ENCODE measurements at regions not wholly inside any gene's neighbourhood (a gene's known extent, or its start where the extent isn't known, plus 50 kb on each side); places are given as distances from the start of the nearest gene placed in this dataset.

- Mint-ChIP-seq H3K9me3 (ENCODE audit: low read depth) (no peaks in the 10 kb centered on the region), H3K27me3 (no peaks in the 10 kb centered on the region), H3K36me3 (no peaks in the 10 kb centered on the region), H3K4me1 (no peaks in the 10 kb centered on the region), H3K27ac (no peak overlapping the region), H3K4me3 (no peak overlapping the region)
- ATAC-seq (no peak), DNase-seq (no peak)
- CTCF ChIA-PET: no interaction called here
These were observed 661.2 kb downstream of the SQOR start for GRCh38 chr15:46296002-46296401.

- no peaks in the 10 kb centered on the region for H3K36me3 Mint-ChIP-seq
- CTCF ChIA-PET: no interaction called here
- ATAC-seq (no peak), DNase-seq (no peak)
- H3K27me3 Mint-ChIP-seq: no peaks in the 10 kb centered on the region
- H3K4me3 Mint-ChIP-seq: no peak overlapping the region
- H3K27ac Mint-ChIP-seq: no peak overlapping the region
- no peaks in the 10 kb centered on the region for H3K4me1 Mint-ChIP-seq
- H3K9me3 Mint-ChIP-seq (ENCODE audit: low read depth): no peaks in the 10 kb centered on the region
These were observed 662.0 kb downstream of the SQOR start for GRCh38 chr15:46296797-46297196.

GRCh38 chr15:46297766-46298165, 662.9 kb downstream of the SQOR start:
- H3K4me1 Mint-ChIP-seq: no peaks in the 10 kb centered on the region
- DNase-seq: no peak
- no peak for ATAC-seq
- CTCF ChIA-PET: interaction anchor here (1.4 kb wide), 1 partner anchor 15 kb away, joined by 3 read pairs; no protein-coding TSS in a partner anchor
- H3K36me3 Mint-ChIP-seq: no peaks in the 10 kb centered on the region
- H3K9me3 Mint-ChIP-seq (ENCODE audit: low read depth): no peaks in the 10 kb centered on the region
- H3K27me3 Mint-ChIP-seq: no peaks in the 10 kb centered on the region
- H3K4me3 Mint-ChIP-seq: no peak overlapping the region
- H3K27ac Mint-ChIP-seq: no peak overlapping the region

GRCh38 chr15:46300716-46301115, 665.9 kb downstream of the SQOR start:
- Mint-ChIP-seq H3K27me3 (no peaks in the 10 kb centered on the region), H3K4me1 (no peaks in the 10 kb centered on the region), H3K4me3 (no peak overlapping the region), H3K9me3 (ENCODE audit: low read depth) (no peaks in the 10 kb centered on the region), H3K36me3 (no peaks in the 10 kb centered on the region), H3K27ac (no peak overlapping the region)
- DNase-seq: no peak
- no peak for ATAC-seq
- CTCF ChIA-PET: no interaction called here

- Mint-ChIP-seq H3K27ac (no peak overlapping the region), H3K4me1 (no peaks in the 10 kb centered on the region)
- CTCF ChIA-PET: interaction anchor here (2.0 kb wide), 1 partner anchor 11 kb away, joined by 6 read pairs; no protein-coding TSS in a partner anchor
These were observed 666.5 kb downstream of the SQOR start for GRCh38 chr15:46301291-46301690.

GRCh38 chr15:46301826-46302225, 667.0 kb downstream of the SQOR start:
- H3K4me3 Mint-ChIP-seq: no peak overlapping the region
- no peaks in the 10 kb centered on the region for H3K27me3 Mint-ChIP-seq
- CTCF ChIA-PET: interaction anchor here (2.0 kb wide), 1 partner anchor 10 kb away, joined by 6 read pairs; no protein-coding TSS in a partner anchor
- no peaks in the 10 kb centered on the region for H3K9me3 Mint-ChIP-seq (ENCODE audit: low read depth)
- H3K4me1 Mint-ChIP-seq: no peaks in the 10 kb centered on the region
- DNase-seq (no peak), ATAC-seq (no peak)
- no peak overlapping the region for H3K27ac Mint-ChIP-seq
- no peaks in the 10 kb centered on the region for H3K36me3 Mint-ChIP-seq

More at GRCh38 chr15:46301291-46301690, 666.5 kb downstream of the SQOR start:
- Mint-ChIP-seq H3K9me3 (ENCODE audit: low read depth) (no peaks in the 10 kb centered on the region), H3K27me3 (no peaks in the 10 kb centered on the region), H3K4me3 (no peak overlapping the region), H3K36me3 (no peaks in the 10 kb centered on the region)
- ATAC-seq (no peak), DNase-seq (no peak)

GRCh38 chr15:46304321-46304720, 669.5 kb downstream of the SQOR start:
- H3K4me3 Mint-ChIP-seq: no peak overlapping the region

GRCh38 chr15:46307746-46308145, 672.9 kb downstream of the SQOR start:
- H3K4me1 Mint-ChIP-seq: no peaks in the 10 kb centered on the region
- CTCF ChIA-PET: no interaction called here
- no peaks in the 10 kb centered on the region for H3K27me3 Mint-ChIP-seq
- H3K9me3 Mint-ChIP-seq (ENCODE audit: low read depth): no peaks in the 10 kb centered on the region
- H3K27ac Mint-ChIP-seq: no peak overlapping the region
- no peak for ATAC-seq
- H3K4me3 Mint-ChIP-seq: no peak overlapping the region
- no peak for DNase-seq
- H3K36me3 Mint-ChIP-seq: no peaks in the 10 kb centered on the region

More at GRCh38 chr15:46304321-46304720, 669.5 kb downstream of the SQOR start:
- Mint-ChIP-seq H3K4me1 (no peaks in the 10 kb centered on the region), H3K36me3 (no peaks in the 10 kb centered on the region), H3K9me3 (ENCODE audit: low read depth) (no peaks in the 10 kb centered on the region), H3K27ac (no peak overlapping the region), H3K27me3 (no peaks in the 10 kb centered on the region)
- CTCF ChIA-PET: no interaction called here
- DNase-seq: no peak
- ATAC-seq: no peak

- Mint-ChIP-seq H3K27me3 (no peaks in the 10 kb centered on the region), H3K27ac (no peak overlapping the region), H3K36me3 (no peaks in the 10 kb centered on the region), H3K4me1 (no peaks in the 10 kb centered on the region), H3K9me3 (ENCODE audit: low read depth) (no peaks in the 10 kb centered on the region), H3K4me3 (no peak overlapping the region)
- CTCF ChIA-PET: no interaction called here
- no peak for ATAC-seq
- no peak for DNase-seq
These were observed 675.1 kb downstream of the SQOR start for GRCh38 chr15:46309914-46310313.

- H3K4me1 Mint-ChIP-seq: no peaks in the 10 kb centered on the region
- no peaks in the 10 kb centered on the region for H3K27me3 Mint-ChIP-seq
- no peak overlapping the region for H3K27ac Mint-ChIP-seq
- peak; percentile 68 for DNase-seq
- CTCF ChIA-PET: interaction anchor here (1.3 to 1.8 kb wide), 4 partner anchors 10 to 1676 kb away, joined by 3 to 6 read pairs (median 5); no protein-coding TSS in a partner anchor
- no peak overlapping the region for H3K4me3 Mint-ChIP-seq
- H3K9me3 Mint-ChIP-seq (ENCODE audit: low read depth): no peaks in the 10 kb centered on the region
- ATAC-seq: peak; percentile 65
- no peaks in the 10 kb centered on the region for H3K36me3 Mint-ChIP-seq
These were observed 677.4 kb downstream of the SQOR start for GRCh38 chr15:46312133-46312740.

- H3K9me3 Mint-ChIP-seq (ENCODE audit: low read depth): peaks cover 3% of the 10 kb centered on the region
- no peaks in the 10 kb centered on the region for H3K4me1 Mint-ChIP-seq
- H3K36me3 Mint-ChIP-seq: no peaks in the 10 kb centered on the region
- H3K4me3 Mint-ChIP-seq: no peak overlapping the region
- DNase-seq (no peak), ATAC-seq (no peak)
- CTCF ChIA-PET: no interaction called here
- H3K27ac Mint-ChIP-seq: no peak overlapping the region
- H3K27me3 Mint-ChIP-seq: no peaks in the 10 kb centered on the region
These were observed 680.6 kb downstream of the SQOR start for GRCh38 chr15:46315434-46315833.

- Mint-ChIP-seq H3K36me3 (no peaks in the 10 kb centered on the region), H3K4me3 (no peak overlapping the region), H3K27ac (no peak overlapping the region), H3K9me3 (ENCODE audit: low read depth) (peaks cover 3% of the 10 kb centered on the region), H3K27me3 (no peaks in the 10 kb centered on the region), H3K4me1 (no peaks in the 10 kb centered on the region)
- DNase-seq (no peak), ATAC-seq (no peak)
- CTCF ChIA-PET: no interaction called here
These were observed 681.2 kb downstream of the SQOR start for GRCh38 chr15:46316024-46316423.

GRCh38 chr15:46317029-46317428, 682.2 kb downstream of the SQOR start:
- CTCF ChIA-PET: no interaction called here

GRCh38 chr15:46322753-46323152, 687.9 kb downstream of the SQOR start:
- H3K9me3 Mint-ChIP-seq (ENCODE audit: low read depth): peaks cover 3% of the 10 kb centered on the region
- CTCF ChIA-PET: no interaction called here

More at GRCh38 chr15:46317029-46317428, 682.2 kb downstream of the SQOR start:
- Mint-ChIP-seq H3K4me1 (no peaks in the 10 kb centered on the region), H3K27me3 (no peaks in the 10 kb centered on the region), H3K27ac (no peak overlapping the region), H3K36me3 (no peaks in the 10 kb centered on the region), H3K4me3 (no peak overlapping the region), H3K9me3 (ENCODE audit: low read depth) (peaks cover 3% of the 10 kb centered on the region)
- DNase-seq: no peak
- ATAC-seq: no peak

More at GRCh38 chr15:46322753-46323152, 687.9 kb downstream of the SQOR start:
- H3K4me3 Mint-ChIP-seq: no peak overlapping the region
- H3K27me3 Mint-ChIP-seq: no peaks in the 10 kb centered on the region
- H3K4me1 Mint-ChIP-seq: no peaks in the 10 kb centered on the region
- no peak for DNase-seq
- H3K36me3 Mint-ChIP-seq: no peaks in the 10 kb centered on the region
- H3K27ac Mint-ChIP-seq: no peak overlapping the region
- no peak for ATAC-seq

Data from activated CD8-positive, alpha-beta memory T cell treated with anti-CD3 and anti-CD28 coated beads, Interleukin-2, amount 10 ng/mL, durations not matched to agents 7 days and 5 days (primary cell).